MM.1S (cell line): ENCODE measurements at regions not wholly inside any gene's neighbourhood (a gene's known extent, or its start where the extent isn't known, plus 50 kb on each side); places are given as distances from the start of the nearest gene placed in this dataset.
"Not testable (repeated sequence)": the region's sequence is repeated elsewhere in the genome, so short reads cannot be mapped to it uniquely, and the experiment has no call there.

Source experiments
- DNase-seq: peaks from one replicate; pipeline ENCODE4 v3.0.0-alpha.2; 2015
- H2AFZ ChIP-seq: fragments of 300-600 bp; sonication (generic); 2 replicates; pipeline ENCODE4 v1.6.0; 2016; ENCODE audit warnings: antibody characterized with exemption, low read length
- H3F3A ChIP-seq: fragments of 300-600 bp; sonication (generic); 2 replicates; pipeline ENCODE4 v1.6.1; 2016; ENCODE audit warnings: mild to moderate bottlenecking, antibody characterized with exemption, low read length, moderate library complexity, mixed read lengths; ENCODE audit not compliant: insufficient read depth
- H3K27ac ChIP-seq: fragments of 300-600 bp; sonication (generic); 2 replicates; pipeline ENCODE4 v1.5.1; 2016; ENCODE audit warnings: mild to moderate bottlenecking, low read length
- H3K27me3 ChIP-seq: fragments of 300-600 bp; sonication (generic); replicated peaks from 2 replicates; pipeline ENCODE4 v1.6.0; 2016; ENCODE audit warnings: low read length; ENCODE audit not compliant: insufficient read depth
- H3K36me3 ChIP-seq: fragments of 300-600 bp; sonication (generic); replicated peaks from 2 replicates; pipeline ENCODE4 v1.6.1; 2016; ENCODE audit warnings: mild to moderate bottlenecking, low read length, mixed read lengths; ENCODE audit not compliant: insufficient read depth
- H3K4me1 ChIP-seq: fragments of 300-600 bp; sonication (generic); 2 replicates; pipeline ENCODE4 v1.6.1; 2016; ENCODE audit warnings: low read length, mixed read lengths
- H3K4me2 ChIP-seq: fragments of 300-600 bp; sonication (generic); 2 replicates; pipeline ENCODE4 v1.6.0; 2016; ENCODE audit warnings: low read depth, low read length
- H3K4me3 ChIP-seq: fragments of 300-600 bp; sonication (generic); 2 replicates; pipeline ENCODE4 v1.5.1; 2016; ENCODE audit warnings: low read length, mixed read lengths
- H3K79me2 ChIP-seq: fragments of 300-600 bp; sonication (generic); 2 replicates; pipeline ENCODE4 v1.6.1; 2016; ENCODE audit warnings: mixed run types, low read length, mixed read lengths
- H3K9ac ChIP-seq: fragments of 300-600 bp; sonication (generic); 2 replicates; pipeline ENCODE4 v1.6.1; 2016; ENCODE audit warnings: low read length, mixed read lengths
- H3K9me2 ChIP-seq: fragments of 300-600 bp; sonication (generic); replicated peaks from 2 replicates; pipeline ENCODE4 v1.6.1; 2016; ENCODE audit warnings: mild to moderate bottlenecking, low read length, mixed read lengths; ENCODE audit not compliant: insufficient read depth
- H3K9me3 ChIP-seq: fragments of 300-600 bp; sonication (generic); replicated peaks from 2 replicates; pipeline ENCODE4 v1.6.1; 2016; ENCODE audit warnings: mild to moderate bottlenecking, low read length, mixed read lengths; ENCODE audit not compliant: insufficient read depth
- H4K20me1 ChIP-seq: fragments of 300-600 bp; sonication (generic); 2 replicates; pipeline ENCODE4 v1.6.1; 2016; ENCODE audit warnings: mild to moderate bottlenecking, low read length, moderate library complexity, mixed read lengths; ENCODE audit not compliant: insufficient read depth
- CTCF ChIP-seq: fragments of 300-600 bp; sonication (generic); IDR thresholded peaks from 2 replicates; pipeline ENCODE4 v1.5.1; 2016; ENCODE audit warnings: antibody characterized with exemption, low read length, mixed read lengths
- EZH2 ChIP-seq: fragments of 300-600 bp; sonication (generic); optimal IDR thresholded peaks from 2 replicates; pipeline ENCODE3; 2017; ENCODE audit warnings: low read depth, mild to moderate bottlenecking, antibody characterized with exemption, low read length, mixed read lengths
- EZH2phosphoT487 ChIP-seq: fragments of 300-600 bp; sonication (generic); IDR thresholded peaks from 2 replicates; pipeline ENCODE4 v1.6.1; 2018; ENCODE audit warnings: antibody characterized with exemption, low read length

- H3K4me2 ChIP-seq, result no peak overlapping the region
- no peak overlapping the region for H3K9ac ChIP-seq
- H3K9me3 ChIP-seq, result no peaks in the 10 kb centered on the region
- no peak overlapping the region for H3K4me3 ChIP-seq
- no peak overlapping the region for H3K27ac ChIP-seq
- H3K79me2 ChIP-seq, result no peaks in the 10 kb centered on the region
- H4K20me1 ChIP-seq, result no peaks in the 10 kb centered on the region
- no peak for TF ChIP-seq CTCF
- TF ChIP-seq EZH2phosphoT487, result no peak
- TF ChIP-seq EZH2, result no peak
- no peaks in the 10 kb centered on the region for H3F3A ChIP-seq
- no peak overlapping the region for H2AFZ ChIP-seq
- no peaks in the 10 kb centered on the region for H3K4me1 ChIP-seq
- H3K27me3 ChIP-seq, result no peaks in the 10 kb centered on the region
- H3K9me2 ChIP-seq, result no peaks in the 10 kb centered on the region
- no peaks in the 10 kb centered on the region for H3K36me3 ChIP-seq
- no peak for DNase-seq
Observed at GRCh38 chr4:94141001-94141400, 66.7 kb upstream of the SMARCAD1 start.

DNA sequence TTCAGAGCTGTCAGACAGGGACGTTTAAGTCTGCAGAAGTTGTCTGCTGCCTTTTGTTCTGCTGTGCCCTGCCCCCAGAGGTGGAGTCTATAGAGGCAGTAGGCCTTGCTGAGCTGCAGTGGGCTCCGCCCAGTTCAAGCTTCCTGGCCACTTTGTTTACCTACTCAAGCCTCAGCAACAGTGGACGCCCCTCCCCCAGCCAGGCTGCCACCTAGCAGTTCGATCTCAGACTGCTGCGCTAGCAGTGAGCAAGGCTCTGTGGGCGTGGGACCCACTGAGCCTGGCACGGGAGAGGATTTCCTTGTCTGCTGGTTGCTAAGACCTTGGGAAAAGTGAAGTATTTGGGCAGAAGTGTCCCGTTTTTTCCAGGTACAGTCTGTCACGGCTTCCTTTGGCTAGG lies 59.6 kb upstream of the SMARCAD1 start:
- H3K4me2 ChIP-seq, H2AFZ ChIP-seq, H3K27me3 ChIP-seq, H3K36me3 ChIP-seq, H3K9me3 ChIP-seq, H3K4me3 ChIP-seq, H3K27ac ChIP-seq, H4K20me1 ChIP-seq, H3K9me2 ChIP-seq, H3K4me1 ChIP-seq, H3K79me2 ChIP-seq, H3K9ac ChIP-seq, H3F3A ChIP-seq: not testable (repeated sequence)
- DNase-seq, result peak; percentile 58

DNA sequence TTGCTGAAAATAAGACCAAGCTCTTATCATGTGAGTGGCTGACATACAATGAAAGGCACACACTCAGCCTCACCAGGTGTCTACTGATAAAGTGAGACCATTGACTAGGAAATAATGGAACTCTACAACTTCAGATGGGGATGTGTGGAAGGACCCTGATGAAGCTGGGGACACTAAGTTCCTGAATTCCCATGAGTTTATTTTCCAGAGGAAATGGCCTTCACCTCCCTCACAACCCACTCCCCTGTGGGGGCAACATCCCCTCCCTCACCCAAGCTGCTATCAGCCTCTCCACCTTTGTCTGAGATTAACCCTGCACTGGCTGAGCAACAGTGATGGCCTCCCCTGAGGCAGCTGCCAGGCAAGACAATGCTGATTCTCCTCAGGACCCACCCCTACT lies 55.2 kb upstream of the SMARCAD1 start:
- Histone ChIP-seq H3K27me3 (no peaks in the 10 kb centered on the region), H3K9me2 (no peaks in the 10 kb centered on the region), H3K9me3 (no peaks in the 10 kb centered on the region), H3K36me3 (no peaks in the 10 kb centered on the region), H3K9ac (no peak overlapping the region), H2AFZ (no peak overlapping the region), H3K4me1 (no peaks in the 10 kb centered on the region), H3K27ac (no peak overlapping the region), H3K4me2 (no peak overlapping the region), H3F3A (no peaks in the 10 kb centered on the region), H3K79me2 (no peaks in the 10 kb centered on the region), H4K20me1 (no peaks in the 10 kb centered on the region), H3K4me3 (no peak overlapping the region)
- DNase-seq, result no peak
- TF ChIP-seq EZH2phosphoT487 (no peak), EZH2 (no peak), CTCF (no peak)

DNA sequence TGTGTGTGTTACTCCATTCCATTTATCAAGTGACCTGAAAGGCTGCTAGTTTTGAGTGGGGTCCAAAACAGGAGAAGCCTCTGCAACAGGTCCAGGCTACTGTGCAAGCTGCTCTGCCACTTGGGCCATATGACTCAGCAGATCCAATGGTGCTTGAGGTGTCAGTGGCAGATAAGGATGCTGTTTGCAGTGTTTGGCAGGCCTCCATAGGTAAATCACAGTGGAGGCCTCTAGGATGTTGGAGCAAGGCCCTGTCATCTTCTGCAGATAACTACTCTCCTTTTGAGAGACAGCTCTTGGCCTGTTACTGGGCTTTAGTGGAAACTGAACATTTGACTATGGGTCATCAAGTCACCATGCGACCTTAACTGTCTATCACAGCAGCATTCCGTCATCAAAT lies 52.3 kb upstream of the SMARCAD1 start:
- H3K4me3 ChIP-seq, H3K27ac ChIP-seq, H2AFZ ChIP-seq, H3K4me2 ChIP-seq, H3K9ac ChIP-seq, H3K9me2 ChIP-seq, H3K4me1 ChIP-seq, H3K27me3 ChIP-seq, H3F3A ChIP-seq, DNase-seq, H3K36me3 ChIP-seq, H4K20me1 ChIP-seq, H3K79me2 ChIP-seq, H3K9me3 ChIP-seq: not testable (repeated sequence)
